HG03342 (cell line): ENCODE measurements at regions not wholly inside any gene's neighbourhood (a gene's known extent, or its start where the extent isn't known, plus 50 kb on each side); places are given as distances from the start of the nearest gene placed in this dataset.
"Not testable (repeated sequence)": the region's sequence is repeated elsewhere in the genome, so short reads cannot be mapped to it uniquely, and the experiment has no call there.

ENCODE experiments used
- ATAC-seq: cut with Tn5 transposase; IDR thresholded peaks from one replicate; pipeline ENCODE4 v1.9.1; 2021; ENCODE audit warnings: mild to moderate bottlenecking, moderate library complexity; ENCODE audit not compliant: unreplicated experiment

DNA sequence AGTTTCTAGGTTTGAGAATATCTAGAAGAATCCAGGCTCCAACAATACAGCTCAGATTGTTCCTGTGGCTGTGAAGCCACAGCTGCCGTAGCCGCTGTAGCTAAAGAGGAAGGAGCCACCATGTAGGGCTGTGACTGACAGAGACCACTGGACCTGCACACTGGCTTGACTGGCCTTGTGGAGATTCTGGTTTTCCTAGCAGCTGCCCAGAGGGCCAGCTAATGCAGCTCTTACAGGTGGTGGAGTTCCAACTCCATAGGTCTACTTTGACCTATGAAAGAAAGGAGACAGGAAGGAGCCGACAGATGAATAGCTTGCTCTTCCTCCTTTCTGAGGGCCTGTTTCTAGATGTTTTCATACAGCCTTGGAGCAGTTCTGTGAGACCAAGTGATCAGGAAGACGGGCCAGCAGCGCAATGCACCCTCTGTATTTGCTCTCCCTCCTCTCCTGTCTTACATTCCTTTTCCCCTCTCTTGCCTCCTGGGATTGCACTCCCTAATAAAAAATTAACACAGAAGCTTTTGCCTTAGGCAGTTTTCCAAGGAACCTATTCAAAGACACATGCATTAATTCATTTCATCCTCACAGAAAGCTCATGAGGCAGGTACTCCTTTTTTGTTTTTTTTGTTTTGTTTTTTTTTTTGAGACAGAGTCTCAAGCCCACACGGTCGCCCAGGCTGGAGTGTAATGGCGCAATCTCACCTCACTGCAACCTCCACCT, 51.8 kb upstream of the MYB start:
- ATAC-seq: peak; percentile 62

GRCh38 chr6:135128268-135128914, 52.7 kb upstream of the MYB start:
- peak; percentile 77 for ATAC-seq

DNA sequence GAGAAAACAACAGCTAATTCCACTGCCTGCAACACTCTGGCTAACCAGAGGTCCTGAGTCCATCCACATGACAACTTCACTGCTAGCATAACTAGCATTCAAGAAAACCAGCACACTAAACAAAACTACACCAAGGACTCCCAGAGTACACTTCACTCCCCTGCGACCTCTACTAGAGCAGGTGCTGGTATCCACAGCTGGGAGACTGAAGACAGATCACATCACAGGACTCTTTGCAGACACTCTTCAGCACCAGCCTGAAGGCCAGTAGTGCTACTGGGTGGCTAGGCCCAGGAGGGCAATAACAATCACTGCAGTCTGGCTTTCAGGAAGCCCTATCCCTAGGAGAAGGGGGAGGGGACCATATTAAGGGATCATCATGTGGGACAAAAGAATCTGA, 54.4 kb upstream of the MYB start:
- ATAC-seq: no peak

DNA sequence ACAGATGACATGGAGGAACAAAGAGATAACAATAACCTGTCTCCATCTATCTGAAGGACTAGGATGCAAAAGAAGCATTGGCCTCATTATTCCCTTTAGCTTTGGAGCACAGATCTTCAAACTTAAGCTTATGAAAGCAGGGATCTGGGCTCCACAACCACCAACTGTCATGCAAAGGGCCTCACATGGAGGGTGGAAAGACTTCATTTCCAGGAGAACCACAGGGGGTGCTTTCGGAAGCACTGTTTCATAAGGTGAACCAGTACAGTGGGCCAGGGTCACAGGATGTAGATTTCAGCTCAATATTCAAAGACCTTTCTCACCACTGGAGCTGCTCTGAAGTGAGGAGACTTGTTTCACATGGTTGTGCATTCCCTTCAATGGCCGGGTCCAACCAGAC, 55.1 kb upstream of the MYB start:
- no peak for ATAC-seq

DNA sequence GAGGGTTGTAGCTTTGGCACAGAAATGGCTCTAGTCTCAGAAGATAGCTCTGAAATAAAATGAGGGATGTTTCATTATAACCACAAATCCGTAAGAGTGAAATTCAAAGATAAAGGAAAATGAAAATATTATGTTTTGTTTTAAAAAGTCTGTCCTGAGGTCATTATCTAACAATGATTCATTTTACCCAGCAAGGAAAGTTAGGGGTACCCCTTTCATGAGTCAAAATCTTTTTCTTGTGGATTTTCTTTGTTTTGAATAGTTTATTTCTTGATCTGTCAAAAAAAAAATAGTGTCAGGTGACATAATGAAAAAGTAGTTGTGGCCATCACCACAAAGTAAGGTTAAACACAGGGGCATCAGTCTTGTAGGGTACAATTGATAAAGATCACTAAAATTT, 59.7 kb upstream of the MYB start:
- ATAC-seq: no peak

GRCh38 chr6:135118134-135118730, 62.9 kb upstream of the MYB start:
- no peak for ATAC-seq

GRCh38 chr6:135117413-135117968, 62.9 kb upstream of the HBS1L start:
- ATAC-seq: no peak

DNA sequence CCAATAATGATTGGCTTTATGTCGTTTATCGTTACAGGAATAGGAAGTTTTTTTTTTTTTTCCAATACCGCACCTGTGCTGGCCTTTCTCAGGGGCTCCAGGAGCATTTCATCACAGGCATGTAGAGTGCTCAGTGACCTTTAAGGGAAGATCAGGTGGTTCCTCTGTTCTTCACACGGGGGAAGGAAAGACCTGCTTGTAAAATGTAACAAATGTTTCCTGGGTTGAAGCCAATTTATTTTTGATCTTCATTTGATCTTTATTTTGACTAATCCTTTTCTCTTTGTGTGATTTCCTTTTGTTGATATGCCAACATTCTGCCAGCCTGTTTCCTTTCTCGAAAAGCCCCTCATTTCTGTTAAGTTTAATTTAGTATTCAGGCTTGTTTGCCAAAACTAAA, 61.9 kb upstream of the HBS1L start:
- ATAC-seq: no peak

GRCh38 chr6:135115834-135116233, 61.2 kb upstream of the HBS1L start:
- no peak for ATAC-seq

DNA sequence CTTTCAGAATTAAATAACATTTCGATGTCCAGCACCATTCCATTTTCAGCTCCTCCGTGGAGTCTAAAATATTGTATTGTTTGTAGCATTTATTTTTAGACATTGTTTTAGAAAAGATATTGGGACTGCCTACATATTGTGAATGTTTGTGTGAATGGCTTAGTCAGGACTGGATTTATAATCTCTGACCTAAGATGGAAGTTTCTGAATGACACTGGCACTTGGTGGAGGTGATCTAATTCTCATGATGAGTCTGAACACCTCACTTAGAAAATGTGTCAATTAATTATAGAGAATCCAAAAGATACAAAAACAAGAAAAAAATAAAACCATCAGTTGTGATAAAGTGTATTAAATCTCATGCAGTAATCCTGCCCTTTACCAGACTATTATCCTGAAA, 60.8 kb upstream of the HBS1L start:
- no peak for ATAC-seq

DNA sequence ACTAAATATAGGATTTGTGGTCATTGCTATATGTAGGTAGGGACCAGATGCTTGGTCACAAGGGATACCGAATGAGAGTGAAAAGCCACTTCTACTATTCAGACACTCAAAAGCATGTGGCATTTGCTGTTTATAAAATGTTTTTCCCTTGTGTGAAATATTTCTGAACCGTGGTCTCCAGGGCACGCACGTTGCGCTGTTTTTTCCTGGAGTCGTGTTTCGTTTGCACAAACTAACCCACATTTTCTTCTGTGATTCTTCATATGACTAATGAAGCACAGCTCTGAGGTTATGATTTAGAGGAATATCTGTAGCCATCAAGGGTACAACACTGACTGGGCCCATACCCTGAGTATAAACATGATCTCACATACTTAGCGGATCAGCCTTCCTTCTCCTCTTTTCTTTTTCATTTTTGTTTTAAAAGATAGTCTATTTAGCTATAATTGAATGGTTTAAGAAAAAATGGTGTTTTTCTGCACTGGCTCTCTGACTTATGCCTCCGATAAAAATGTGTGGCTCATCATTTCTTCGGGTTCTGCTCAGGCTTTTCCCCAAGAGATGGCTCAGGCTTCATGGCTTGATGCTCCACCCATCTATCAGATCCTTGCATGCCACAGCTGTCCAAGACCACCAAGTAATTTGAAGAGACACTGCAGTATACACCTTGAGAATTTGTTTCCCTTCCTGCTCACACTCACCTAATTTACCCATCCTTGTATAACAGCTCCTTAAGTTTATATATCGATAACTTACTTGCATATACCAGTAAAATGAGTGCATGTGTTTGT, 59.9 kb upstream of the HBS1L start:
- ATAC-seq: peak; percentile 61

DNA sequence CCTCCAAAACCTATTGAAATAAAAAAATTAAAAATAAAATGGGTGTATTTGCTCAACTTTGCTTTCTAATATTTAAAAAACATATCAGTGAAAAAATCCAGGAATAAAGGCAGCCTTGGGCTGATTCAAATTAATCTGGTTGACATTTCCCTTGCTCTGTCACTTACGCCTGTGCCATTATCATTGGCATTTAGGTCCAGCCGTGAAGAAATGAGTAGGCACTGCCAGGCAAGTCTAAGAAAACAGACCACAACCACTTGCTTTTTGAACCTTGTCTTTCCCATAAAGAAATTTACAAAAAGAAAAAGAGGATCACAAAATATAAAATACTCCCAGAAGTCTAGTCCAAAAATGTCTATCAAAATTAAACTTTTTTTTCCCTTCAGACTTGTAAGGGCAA, 59.2 kb upstream of the HBS1L start:
- no peak for ATAC-seq

GRCh38 chr6:135112951-135113350, 58.3 kb upstream of the HBS1L start:
- ATAC-seq: not testable (repeated sequence)

DNA sequence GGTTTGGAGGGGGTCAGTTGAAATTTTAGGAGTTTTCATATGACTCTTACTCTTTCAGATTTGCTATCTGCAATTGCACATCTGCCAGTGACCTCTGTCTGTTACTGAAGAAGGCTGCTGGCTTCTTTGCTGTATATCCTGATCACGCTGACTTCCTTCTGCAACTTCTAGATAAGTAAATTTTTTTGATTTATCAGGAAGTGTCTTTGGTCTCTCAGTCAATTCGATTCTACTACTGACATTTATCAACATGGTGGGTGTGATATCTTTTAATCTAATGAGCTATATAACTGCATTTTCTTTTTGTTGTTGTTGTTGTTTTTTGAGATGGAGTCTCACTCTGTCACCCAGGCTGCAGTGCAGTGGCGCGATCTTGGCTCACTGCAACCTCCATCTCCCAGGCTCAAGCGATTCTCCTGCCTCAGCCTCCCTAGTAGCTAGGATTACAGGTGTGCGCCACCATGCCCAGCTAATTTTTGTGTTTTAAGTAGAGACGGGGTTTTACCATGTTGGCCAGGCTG, 55.7 kb upstream of the HBS1L start:
- ATAC-seq: not testable (repeated sequence)

DNA sequence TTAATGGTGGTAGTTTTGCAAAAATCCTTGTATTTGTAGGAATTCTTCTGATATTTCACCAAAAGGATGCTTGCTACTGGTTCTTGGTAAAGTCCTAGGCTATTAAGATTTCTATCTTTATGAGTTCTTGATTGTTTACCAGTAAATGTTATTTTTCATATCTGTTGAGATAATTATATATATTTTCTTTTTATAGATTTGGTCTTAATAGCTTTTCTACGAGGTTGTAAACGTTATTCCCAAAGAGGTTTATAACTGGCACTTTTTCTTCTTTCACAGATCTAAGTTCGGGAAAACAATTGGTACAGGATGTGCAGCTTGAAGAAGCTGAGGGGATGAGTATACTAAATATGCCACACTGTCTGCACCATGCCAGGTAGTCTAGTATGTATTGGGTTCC, 55.1 kb upstream of the HBS1L start:
- no peak for ATAC-seq

GRCh38 chr6:135108692-135109091, 54.1 kb upstream of the HBS1L start:
- no peak for ATAC-seq

DNA sequence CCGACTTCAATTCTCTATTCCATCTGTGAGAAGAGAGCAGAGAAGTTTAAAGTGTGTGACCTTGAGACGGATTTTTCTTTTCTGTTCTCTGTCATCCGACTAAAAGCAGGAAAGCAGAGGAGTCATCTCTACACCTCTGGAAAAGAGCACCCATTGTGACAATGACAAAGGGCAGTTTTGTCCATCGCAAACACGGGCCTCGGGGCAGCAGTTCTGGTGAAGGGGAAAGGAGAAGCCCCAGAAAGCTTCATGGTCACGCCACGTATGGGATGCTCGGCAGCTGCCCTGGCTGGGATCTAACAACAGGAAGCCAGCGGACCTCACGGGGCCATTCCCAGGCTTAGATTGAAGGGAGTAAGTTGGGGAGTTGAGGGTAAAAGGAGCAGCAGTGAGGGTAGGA, 52.0 kb upstream of the HBS1L start:
- no peak for ATAC-seq

DNA sequence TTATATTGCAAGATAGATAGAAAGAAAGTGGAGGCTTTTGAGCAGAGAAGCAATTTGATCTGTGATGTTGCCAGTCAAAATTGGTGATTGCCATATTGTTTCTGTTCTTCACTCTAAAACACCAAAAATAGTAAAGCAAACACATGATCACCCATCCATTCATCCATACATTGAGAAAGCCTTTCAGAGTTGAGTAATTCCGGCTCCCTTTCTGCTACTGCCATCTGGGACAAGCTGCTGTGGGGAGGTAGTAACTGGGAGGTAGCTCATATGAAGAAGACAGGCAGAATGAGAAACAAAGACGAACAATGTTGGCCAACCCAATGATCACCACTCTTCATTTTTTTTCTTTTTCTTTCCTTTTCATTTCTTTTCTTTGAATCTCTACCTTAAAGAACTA, 51.1 kb upstream of the HBS1L start:
- ATAC-seq: no peak

- ATAC-seq: no peak
These were observed 50.7 kb upstream of the HBS1L start for GRCh38 chr6:135105299-135105698.
